NCI-H2196 treated with DMSO at 0.1 percent for 48 hours (cell line): ENCODE measurements at regions not wholly inside any gene's neighbourhood (a gene's known extent, or its start where the extent isn't known, plus 50 kb on each side); places are given as distances from the start of the nearest gene placed in this dataset.

Experiments used
- DNase-seq: peaks from one replicate; lab custom pipeline; 2025; ENCODE audit not compliant: unreplicated experiment; lab: John Stamatoyannopoulos, UW

- no peak for DNase-seq
These were observed 1245.7 kb upstream of the SORCS1 start for GRCh38 chr10:108410236-108410635.

DNA sequence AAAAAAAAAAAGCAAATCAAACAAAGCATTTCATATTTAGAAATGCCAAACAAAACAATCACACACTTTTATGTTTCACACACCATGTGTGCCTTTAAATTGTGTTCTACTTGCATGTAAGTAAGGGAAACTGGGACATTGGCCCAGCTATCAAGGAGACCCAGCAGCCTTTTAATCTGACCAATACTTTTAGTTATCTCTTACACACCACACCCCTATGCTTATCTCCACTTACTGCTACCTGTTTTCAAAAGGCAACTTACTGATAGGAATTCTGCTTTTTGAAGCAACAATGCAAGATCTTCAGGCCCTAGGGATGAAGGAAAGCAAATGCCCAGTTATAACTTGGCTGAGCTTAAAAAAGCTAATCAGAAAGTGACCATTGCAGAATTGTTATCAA, 1244.8 kb upstream of the SORCS1 start:
- no peak for DNase-seq

GRCh38 chr10:108404155-108404554, 1239.6 kb upstream of the SORCS1 start:
- no peak for DNase-seq

GRCh38 chr10:108399465-108399864, 1235.0 kb upstream of the SORCS1 start:
- no peak for DNase-seq

- no peak for DNase-seq
These were observed 1228.6 kb upstream of the SORCS1 start for GRCh38 chr10:108393089-108393488.

DNA sequence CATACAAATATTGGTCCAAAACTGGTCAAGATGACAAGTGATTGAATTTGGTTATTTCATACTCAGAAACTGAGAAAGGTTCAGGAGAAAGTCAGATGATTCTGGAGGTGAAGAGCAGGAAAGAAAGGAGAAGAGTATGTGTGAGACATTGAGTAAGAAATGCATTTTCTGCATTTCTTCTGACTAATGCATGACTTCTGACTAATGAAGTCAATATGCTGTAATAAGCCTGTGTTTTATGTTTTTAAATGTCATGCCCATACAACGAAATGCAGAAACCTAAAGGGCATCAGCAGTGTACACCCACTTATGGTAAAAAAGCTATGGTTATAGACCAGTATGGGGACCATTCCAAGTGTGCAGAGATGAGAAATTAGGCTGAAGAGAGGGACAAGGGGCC, 1227.8 kb upstream of the SORCS1 start:
- no peak for DNase-seq

DNA sequence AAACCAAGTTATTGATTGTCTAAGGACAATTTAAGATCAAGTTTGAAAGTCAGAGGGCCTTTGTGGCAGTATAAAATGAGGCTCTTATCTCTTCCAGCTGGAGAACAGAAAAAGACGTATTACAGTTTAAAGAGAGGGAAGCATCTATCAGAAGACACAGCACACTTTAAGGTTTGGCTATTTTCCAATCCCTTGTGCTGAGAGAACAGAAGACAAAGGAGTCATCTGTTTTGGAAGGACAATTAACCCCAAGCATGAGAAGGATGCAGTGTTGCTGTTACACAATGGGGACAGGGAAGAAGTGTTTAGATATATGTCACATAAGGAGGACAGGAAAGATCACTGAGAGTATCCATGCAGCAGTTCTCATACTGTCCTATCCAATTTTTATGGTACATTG, 1224.2 kb upstream of the SORCS1 start:
- DNase-seq, result no peak

DNA sequence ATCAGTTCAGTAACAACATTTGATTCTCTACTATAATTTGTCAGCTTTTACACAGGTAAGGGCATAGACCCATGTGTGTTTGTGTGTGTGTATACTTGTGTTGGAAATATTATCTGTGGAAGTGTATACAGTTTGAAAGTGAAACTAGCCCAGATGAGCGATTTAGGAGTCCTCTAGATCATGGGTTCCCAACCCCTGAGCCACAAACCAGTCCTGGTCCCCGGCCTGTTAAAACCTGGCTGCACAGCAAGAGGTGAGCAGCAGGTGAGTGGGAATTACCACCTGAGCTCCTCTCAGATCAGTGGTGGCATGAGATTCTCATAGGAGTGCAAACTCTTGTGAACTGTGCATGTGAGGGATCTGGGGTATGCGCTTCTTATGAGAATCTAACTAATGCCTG, 1221.5 kb upstream of the SORCS1 start:
- no peak for DNase-seq

DNA sequence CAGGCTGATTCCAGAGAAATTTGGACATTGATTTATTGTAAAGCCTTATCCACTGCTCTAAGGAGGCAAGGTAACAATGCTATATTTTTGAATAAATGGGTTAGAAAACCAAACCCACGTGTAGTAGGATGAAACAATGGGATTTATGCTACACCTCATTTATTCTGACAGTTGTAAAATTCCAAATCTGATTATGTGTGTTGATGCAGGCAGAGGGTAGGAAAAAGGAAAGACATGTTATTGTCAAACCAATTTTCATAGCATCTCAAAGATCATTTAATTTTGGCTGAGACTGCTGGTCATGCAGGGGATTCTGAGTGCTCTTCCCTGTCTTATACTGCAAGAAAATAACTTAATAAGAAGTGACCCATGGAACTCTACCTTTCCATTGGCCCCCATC, 1219.9 kb upstream of the SORCS1 start:
- no peak for DNase-seq

DNA sequence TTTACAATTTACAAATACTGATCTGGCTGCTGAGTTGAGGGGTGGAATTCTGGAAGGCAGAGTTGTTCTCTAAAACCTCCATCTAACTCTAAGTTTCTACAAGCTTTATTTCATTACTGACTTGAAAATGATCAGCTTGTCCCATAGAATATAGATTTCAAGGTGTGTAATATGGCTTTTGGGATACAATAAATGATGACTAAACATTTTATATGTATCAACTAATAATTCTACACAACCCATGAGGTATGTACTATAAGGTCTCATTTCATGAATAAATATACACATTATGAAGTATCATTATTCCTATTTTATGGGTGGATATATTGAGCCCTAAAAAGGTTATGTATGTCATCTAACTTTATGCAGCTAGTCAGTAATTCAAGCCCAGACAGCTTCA, 1214.3 kb upstream of the SORCS1 start:
- DNase-seq, result no peak

- DNase-seq, result no peak
These were observed 1211.2 kb upstream of the SORCS1 start for GRCh38 chr10:108375691-108376090.

DNA sequence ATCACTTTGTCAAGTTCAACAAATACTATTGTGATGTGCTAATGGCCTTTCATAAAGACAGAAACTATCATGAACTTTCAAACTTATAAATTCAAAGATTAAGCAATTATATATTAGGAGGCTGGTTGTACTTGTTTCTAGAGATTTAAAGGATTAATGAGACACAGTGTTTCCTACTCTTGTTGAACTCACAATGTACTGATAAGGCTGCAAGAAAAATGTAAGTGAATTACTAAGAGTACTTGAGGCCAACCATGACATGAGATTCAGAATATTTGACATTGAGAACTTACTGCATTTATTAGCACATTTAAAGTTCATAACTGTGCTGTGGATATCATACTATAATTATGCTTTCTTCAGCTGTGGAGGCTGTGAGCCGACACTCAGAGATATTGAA, 1210.5 kb upstream of the SORCS1 start:
- no peak for DNase-seq

GRCh38 chr10:108365541-108365940, 1201.0 kb upstream of the SORCS1 start:
- DNase-seq, result no peak

DNA sequence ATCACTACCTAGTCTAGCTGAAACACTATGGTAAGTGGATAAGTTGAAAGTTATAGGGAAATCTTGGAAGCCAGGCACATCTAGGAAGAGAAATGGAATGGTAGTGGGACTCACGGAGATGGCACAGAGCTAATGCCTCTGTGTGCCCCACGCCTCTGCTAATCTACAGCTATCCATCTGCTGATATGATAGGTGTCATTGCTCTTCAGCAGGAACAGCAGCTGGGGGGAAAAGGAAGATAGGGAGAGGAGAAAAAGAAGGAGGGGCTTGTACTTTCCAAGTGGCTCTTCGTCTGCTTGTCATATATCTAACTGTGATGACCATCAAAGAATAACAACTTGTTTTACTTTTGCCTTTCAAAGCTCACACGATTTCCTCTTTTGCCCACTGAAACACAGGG, 1199.1 kb upstream of the SORCS1 start:
- no peak for DNase-seq

GRCh38 chr10:108362961-108363360, 1198.5 kb upstream of the SORCS1 start:
- DNase-seq, result no peak

GRCh38 chr10:108362296-108362695, 1197.8 kb upstream of the SORCS1 start:
- DNase-seq, result no peak

DNA sequence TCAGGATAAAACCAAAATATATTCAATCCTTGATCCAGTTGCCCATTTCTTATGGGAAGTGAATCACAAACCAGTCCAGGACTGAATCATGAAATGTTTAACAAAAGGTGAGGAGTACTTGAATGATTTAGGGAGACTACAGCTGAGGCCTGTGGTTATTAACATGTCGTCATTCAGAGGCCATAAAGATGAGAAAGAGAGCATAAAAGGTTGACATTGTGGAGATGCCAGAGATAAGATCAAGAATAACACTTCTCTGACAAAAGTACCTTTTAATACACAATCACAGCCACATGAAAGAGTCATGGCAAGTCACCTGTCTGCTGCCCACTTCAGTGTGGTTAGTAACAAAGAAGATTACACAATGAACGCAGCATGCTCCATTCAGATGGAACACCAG, 1195.7 kb upstream of the SORCS1 start:
- no peak for DNase-seq

- no peak for DNase-seq
These were observed 1194.4 kb upstream of the SORCS1 start for GRCh38 chr10:108358912-108359311.

DNA sequence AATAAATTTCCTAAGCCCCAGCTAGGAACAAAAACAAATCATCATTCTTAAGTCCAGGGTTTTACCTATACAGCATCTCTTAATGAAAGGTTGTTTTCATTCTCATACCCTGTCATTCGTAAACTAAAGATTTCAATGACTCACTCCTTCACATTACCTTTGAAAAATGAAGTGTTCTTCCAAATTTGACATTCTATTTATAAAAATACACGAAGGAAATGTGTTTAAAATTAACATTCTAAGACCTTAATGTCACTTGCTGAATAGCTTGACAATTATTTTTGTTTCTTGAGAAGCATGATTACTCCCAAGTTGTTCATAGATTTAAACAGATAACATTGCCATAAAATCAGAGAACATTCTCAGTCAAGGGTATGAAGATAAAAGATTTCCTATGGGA, 1188.3 kb upstream of the SORCS1 start:
- no peak for DNase-seq

DNA sequence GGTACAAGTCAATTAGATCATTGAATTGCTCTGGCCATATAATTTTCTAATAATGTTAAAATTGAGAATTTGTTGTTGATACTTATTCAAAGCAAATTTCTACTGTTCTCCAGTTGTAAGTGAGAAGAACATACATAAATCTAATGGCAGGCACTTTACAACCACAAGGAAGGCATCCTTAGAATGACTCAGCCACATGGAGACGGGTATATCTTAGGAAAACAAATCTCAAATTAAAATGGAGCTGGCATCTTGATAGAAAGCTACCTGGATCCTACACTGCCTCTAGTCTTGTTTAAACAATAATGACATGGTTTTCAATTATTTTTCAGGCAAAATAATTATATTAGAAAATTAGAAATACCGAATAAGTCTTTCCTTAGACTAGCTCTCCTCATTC, 1183.7 kb upstream of the SORCS1 start:
- DNase-seq, result no peak

DNA sequence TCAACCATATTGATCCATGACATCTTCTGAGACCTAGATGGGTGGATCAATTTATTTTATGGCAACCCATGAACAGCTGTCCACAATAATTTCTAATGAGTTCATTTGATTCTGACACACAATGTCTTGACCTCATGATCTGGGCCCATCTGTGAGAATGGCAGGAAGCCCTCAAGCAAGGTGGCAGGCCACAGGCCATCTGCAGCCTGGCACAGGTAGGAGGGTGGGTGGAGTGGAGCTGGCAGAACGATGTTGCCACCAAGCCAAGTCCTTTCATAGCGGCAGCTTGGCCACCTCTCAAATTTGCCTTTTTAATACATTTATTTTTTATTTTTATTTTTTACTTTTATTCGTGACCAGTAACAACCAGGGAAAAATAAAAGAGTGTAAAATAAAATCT, 1181.6 kb upstream of the SORCS1 start:
- no peak for DNase-seq

- DNase-seq, result no peak
These were observed 1173.6 kb upstream of the SORCS1 start for GRCh38 chr10:108338146-108338545.

DNA sequence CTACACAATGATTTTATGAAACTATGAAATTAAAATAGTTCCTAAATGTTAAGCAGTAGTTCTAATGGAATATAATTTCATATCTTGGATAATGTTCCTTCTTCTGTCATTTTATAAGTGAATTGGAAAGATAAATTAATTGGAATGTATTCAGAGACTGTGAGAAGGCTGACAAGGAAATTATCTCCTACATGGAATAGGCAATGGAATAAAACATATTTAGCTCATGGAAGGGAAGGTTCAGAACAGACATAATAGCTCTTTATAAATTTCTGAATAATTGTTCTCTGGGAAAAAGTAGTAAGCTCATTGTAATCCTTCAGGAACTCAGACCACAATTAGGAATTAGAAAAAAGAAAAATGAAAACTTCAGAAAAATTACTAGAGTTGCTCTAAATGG, 1172.3 kb upstream of the SORCS1 start:
- no peak for DNase-seq

DNA sequence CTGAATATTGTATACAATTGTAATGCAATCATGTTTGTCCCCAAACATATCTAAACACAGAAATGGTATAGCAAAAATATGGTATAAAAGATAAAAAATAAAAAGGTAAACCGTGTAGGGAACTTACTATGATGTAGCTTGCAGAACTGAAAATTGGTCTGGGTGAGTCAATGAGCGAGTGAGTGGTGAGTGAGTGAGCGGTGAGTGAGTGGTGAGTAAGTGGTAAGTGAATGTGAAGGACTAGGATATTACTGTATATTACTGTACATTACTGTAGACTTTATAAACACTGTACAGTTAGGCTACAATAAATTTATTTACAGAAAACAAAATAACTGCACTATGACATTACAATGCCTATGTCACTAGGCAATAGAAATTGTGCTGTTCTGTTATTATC, 1163.2 kb upstream of the SORCS1 start:
- DNase-seq, result no peak
